Liver (tissue), 8 donors: ENCODE measurements at regions not wholly inside any gene's neighbourhood (a gene's known extent, or its start where the extent isn't known, plus 50 kb on each side); places are given as distances from the start of the nearest gene placed in this dataset.

Source experiments
- DNase-seq: peaks from one replicate; pipeline ENCODE4 v3.0.0-alpha.2; 2017; ENCODE audit warnings: low spot score
- H3K27ac ChIP-seq, 2 donors: one replicate each; pipeline ENCODE4 v1.7.0; 2013; ENCODE audit warnings: inconsistent platforms in 2 of 2, low read length in 2 of 2, control low read depth in 1 of 2, low read depth in 1 of 2, mild to moderate bottlenecking in 1 of 2
- H3K27me3 ChIP-seq, 4 donors: one replicate each; pipeline versions ENCODE4 v1.6.1 to v1.7.0; 2013; ENCODE audit warnings: low read length in 3 of 4, inconsistent platforms in 1 of 4, mild to moderate bottlenecking in 1 of 4, moderate library complexity in 1 of 4; ENCODE audit not compliant: control insufficient read depth in 4 of 4, insufficient read depth in 4 of 4
- H3K36me3 ChIP-seq, 4 donors: one replicate each; pipeline versions ENCODE4 v1.6.1 to v1.7.0; 2013; ENCODE audit warnings: low read length in 3 of 4, mild to moderate bottlenecking in 3 of 4, low read depth in 1 of 4, moderate library complexity in 1 of 4; ENCODE audit not compliant: control insufficient read depth in 4 of 4, insufficient read depth in 3 of 4
- H3K4me1 ChIP-seq, 4 donors: one replicate each; pipeline versions ENCODE4 v1.6.1 to v1.7.0; 2013; ENCODE audit warnings: low read length in 3 of 4, mild to moderate bottlenecking in 3 of 4, moderate library complexity in 1 of 4; ENCODE audit not compliant: control insufficient read depth in 4 of 4, insufficient read depth in 4 of 4
- H3K4me3 ChIP-seq, 3 donors: one replicate each; pipeline versions ENCODE4 v1.6.1 to v1.7.0; 2013; ENCODE audit warnings: low read length in 3 of 3, control low read depth in 1 of 3, low read depth in 1 of 3, mild to moderate bottlenecking in 1 of 3
- H3K9ac ChIP-seq, 2 donors: one replicate each; pipeline ENCODE4 v1.7.0; 2013; ENCODE audit warnings: low read length in 2 of 2, mild to moderate bottlenecking in 2 of 2, moderate library complexity in 2 of 2, control low read depth in 1 of 2, low read depth in 1 of 2
- H3K9me3 ChIP-seq, 4 donors: one replicate each; pipeline versions ENCODE4 v1.6.1 to v1.7.0; 2013; ENCODE audit warnings: low read length in 3 of 4; ENCODE audit not compliant: control insufficient read depth in 4 of 4
- ATF3 ChIP-seq: IDR thresholded peaks from 2 replicates; pipeline ENCODE4 v1.6.1; 2016; ENCODE audit warnings: antibody characterized with exemption
- CTCF ChIP-seq: fragments of 150-350 bp; IDR thresholded peaks from 2 replicates; pipeline ENCODE4 v1.5.1; 2017; ENCODE audit warnings: improper control_type of control experiment, low read depth, low read length; ENCODE audit not compliant: missing input control
- FOXA1 ChIP-seq: IDR thresholded peaks from 2 replicates; pipeline ENCODE4 v1.6.1; 2016; ENCODE audit warnings: antibody characterized with exemption
- FOXA2 ChIP-seq: IDR thresholded peaks from 2 replicates; pipeline ENCODE4 v1.6.1; 2016; ENCODE audit warnings: antibody characterized with exemption
- HNF4A ChIP-seq, 2 donors: conservative IDR thresholded peaks; 2 replicates each; pipeline ENCODE4 v1.6.1; 2016; ENCODE audit warnings: antibody characterized with exemption in 2 of 2, mild to moderate bottlenecking in 2 of 2
- HNF4G ChIP-seq: IDR thresholded peaks from 2 replicates; pipeline ENCODE4 v1.6.1; 2016; ENCODE audit warnings: antibody characterized with exemption
- JUND ChIP-seq, 2 donors: IDR thresholded peaks; 2 replicates each; pipeline ENCODE4 v1.6.1; 2016; ENCODE audit warnings: antibody characterized with exemption in 2 of 2
- MAX ChIP-seq: IDR thresholded peaks from 2 replicates; pipeline ENCODE4 v1.6.1; 2016; ENCODE audit warnings: antibody characterized with exemption
- NR2F2 ChIP-seq: IDR thresholded peaks from 2 replicates; pipeline ENCODE4 v1.6.1; 2016; ENCODE audit warnings: antibody characterized with exemption
- REST ChIP-seq: IDR thresholded peaks from 2 replicates; pipeline ENCODE4 v1.6.1; 2016; ENCODE audit warnings: antibody characterized with exemption, mild to moderate bottlenecking
- RXRA ChIP-seq, 2 donors: IDR thresholded peaks; 2 replicates each; pipeline ENCODE4 v1.6.1; 2017 to 2018; ENCODE audit warnings: antibody characterized with exemption in 2 of 2, mild to moderate bottlenecking in 1 of 2
- TAF1 ChIP-seq: conservative IDR thresholded peaks from 2 replicates; pipeline ENCODE4 v1.6.1; 2016; ENCODE audit warnings: antibody characterized with exemption, mild to moderate bottlenecking
- YY1 ChIP-seq: IDR thresholded peaks from 2 replicates; pipeline ENCODE4 v1.6.1; 2016; ENCODE audit warnings: antibody characterized with exemption, mild to moderate bottlenecking
- ZBTB33 ChIP-seq: IDR thresholded peaks from 2 replicates; pipeline ENCODE4 v1.6.1; 2016; ENCODE audit warnings: antibody characterized with exemption
- WGBS: extraction: QIAGEN DNeasy Blood & Tissue Kit; methylation state at CpG from one replicate; pipeline ENCODE4 v1.1.7; 2013; 5-methylcytosine and 5-hydroxymethylcytosine counted together
- donor health status: healthy.
- donor health status: healthy.
- donor health status: healthy.
- donor health status: healthy.
- donor health status: healthy.

GRCh38 chr2:58539973-58540372 lies 298.8 kb upstream of the FANCL start (continued):
- no peak for TF ChIP-seq FOXA2
- TF ChIP-seq TAF1 = no peak
- no peak for TF ChIP-seq HNF4A (conservative IDR thresholded peaks at IDR 0.05)
- no peak for TF ChIP-seq ATF3
- no peak for TF ChIP-seq NR2F2

GRCh38 chr2:58535990-58536389 lies 294.9 kb upstream of the FANCL start:
- Histone ChIP-seq H3K27me3 (no peaks in the 10 kb centered on the region), H3K36me3 (no peaks in the 10 kb centered on the region), H3K9ac (no peak overlapping the region), H3K4me1 (no peaks in the 10 kb centered on the region), H3K9me3 (no peaks in the 10 kb centered on the region), H3K4me3 (no peak overlapping the region), H3K27ac (no peak overlapping the region)
- TF ChIP-seq ATF3 (no peak), YY1 (no peak), ZBTB33 (no peak)
- DNase-seq = no peak
- WGBS = 51% methylated on average over 4 of the region's 4 CpGs

GRCh38 chr2:58535182-58535581 lies 294.1 kb upstream of the FANCL start:
- no peak overlapping the region for H3K4me3 ChIP-seq
- no peak overlapping the region for H3K27ac ChIP-seq
- H3K27me3 ChIP-seq = no peaks in the 10 kb centered on the region
- H3K36me3 ChIP-seq = no peaks in the 10 kb centered on the region
- TF ChIP-seq JUND (IDR thresholded peaks at IDR 0.05) (no peak), REST (no peak), NR2F2 (no peak), MAX (no peak), CTCF (no peak), TAF1 (no peak), HNF4G (no peak), FOXA2 (no peak), HNF4A (conservative IDR thresholded peaks at IDR 0.05) (no peak), RXRA (IDR thresholded peaks at IDR 0.05) (no peak), ZBTB33 (no peak), FOXA1 (no peak), YY1 (no peak)
- no peak for DNase-seq
- WGBS = 34% methylated on average over 1 of the region's 1 CpG
- H3K4me1 ChIP-seq = no peaks in the 10 kb centered on the region
- no peak overlapping the region for H3K9ac ChIP-seq
- H3K9me3 ChIP-seq = no peaks in the 10 kb centered on the region
